ENCODE measurements at regions not wholly inside any gene's neighbourhood (a gene's known extent, or its start where the extent isn't known, plus 50 kb on each side); places are given as distances from the start of the nearest gene placed in this dataset.

GRCh38 chr13:70714993-70715392 lies 606.7 kb upstream of the KLHL1 start:
- CTCF ChIA-PET, result no interaction called here

GRCh38 chr13:70708775-70709174 lies 600.5 kb upstream of the KLHL1 start:
- H3K4me3 Mint-ChIP-seq (ENCODE audit: unreplicated experiment), result no peak overlapping the region
- H3K27ac Mint-ChIP-seq (ENCODE audit: low read depth, unreplicated experiment), result no peak overlapping the region
- no peaks in the 10 kb centered on the region for H3K36me3 Mint-ChIP-seq (ENCODE audit: insufficient read depth, unreplicated experiment)
- no peak for TF ChIP-seq CTCF (IDR thresholded peaks at IDR 0.05; ENCODE audit: unreplicated experiment)
- peaks cover 52% of the 10 kb centered on the region for H3K27me3 Mint-ChIP-seq (ENCODE audit: insufficient read depth, unreplicated experiment)
- intact Hi-C loops (cut with micrococcal nuclease), result no loop called here
- no peaks in the 10 kb centered on the region for H3K9me3 Mint-ChIP-seq (ENCODE audit: unreplicated experiment)
- no TSS peak for BruUV-seq (replicated peaks)
- POLR2A ChIA-PET, result no interaction called here
- DNase-seq (ENCODE audit: unreplicated experiment), result no peak
- no peaks in the 10 kb centered on the region for H3K4me1 Mint-ChIP-seq (ENCODE audit: insufficient read depth, unreplicated experiment)
- CTCF ChIA-PET, result no interaction called here

More at GRCh38 chr13:70714993-70715392, 606.7 kb upstream of the KLHL1 start:
- Mint-ChIP-seq H3K36me3 (ENCODE audit: insufficient read depth, unreplicated experiment) (no peaks in the 10 kb centered on the region), H3K27ac (ENCODE audit: low read depth, unreplicated experiment) (no peak overlapping the region), H3K27me3 (ENCODE audit: insufficient read depth, unreplicated experiment) (peaks cover 64% of the 10 kb centered on the region), H3K4me3 (ENCODE audit: unreplicated experiment) (no peak overlapping the region), H3K9me3 (ENCODE audit: unreplicated experiment) (no peaks in the 10 kb centered on the region), H3K4me1 (ENCODE audit: insufficient read depth, unreplicated experiment) (no peaks in the 10 kb centered on the region)
- no peak for DNase-seq (ENCODE audit: unreplicated experiment)
- POLR2A ChIA-PET, result no interaction called here
- TF ChIP-seq CTCF (IDR thresholded peaks at IDR 0.05; ENCODE audit: unreplicated experiment), result no peak
- BruUV-seq (replicated peaks), result no TSS peak
- intact Hi-C loops (cut with micrococcal nuclease), result no loop called here

GRCh38 chr13:70703755-70704154 lies 595.5 kb upstream of the KLHL1 start:
- TF ChIP-seq CTCF (IDR thresholded peaks at IDR 0.05; ENCODE audit: unreplicated experiment), result no peak
- H3K27ac Mint-ChIP-seq (ENCODE audit: low read depth, unreplicated experiment), result no peak overlapping the region
- no TSS peak for BruUV-seq (replicated peaks)
- H3K4me3 Mint-ChIP-seq (ENCODE audit: unreplicated experiment), result no peak overlapping the region
- intact Hi-C loops (cut with micrococcal nuclease), result no loop called here
- no peaks in the 10 kb centered on the region for H3K4me1 Mint-ChIP-seq (ENCODE audit: insufficient read depth, unreplicated experiment)
- ChIA-PET POLR2A (no interaction called here), CTCF (no interaction called here)
- no peaks in the 10 kb centered on the region for H3K9me3 Mint-ChIP-seq (ENCODE audit: unreplicated experiment)
- no peaks in the 10 kb centered on the region for H3K36me3 Mint-ChIP-seq (ENCODE audit: insufficient read depth, unreplicated experiment)
- DNase-seq (ENCODE audit: unreplicated experiment), result no peak
- H3K27me3 Mint-ChIP-seq (ENCODE audit: insufficient read depth, unreplicated experiment), result peaks cover 66% of the 10 kb centered on the region

- Mint-ChIP-seq H3K27me3 (ENCODE audit: insufficient read depth, unreplicated experiment) (peaks cover 34% of the 10 kb centered on the region), H3K9me3 (ENCODE audit: unreplicated experiment) (no peaks in the 10 kb centered on the region), H3K27ac (ENCODE audit: low read depth, unreplicated experiment) (no peak overlapping the region), H3K36me3 (ENCODE audit: insufficient read depth, unreplicated experiment) (no peaks in the 10 kb centered on the region), H3K4me1 (ENCODE audit: insufficient read depth, unreplicated experiment) (no peaks in the 10 kb centered on the region), H3K4me3 (ENCODE audit: unreplicated experiment) (no peak overlapping the region)
- no peak for DNase-seq (ENCODE audit: unreplicated experiment)
- ChIA-PET CTCF (no interaction called here), POLR2A (no interaction called here)
- intact Hi-C loops (cut with micrococcal nuclease), result no loop called here
- BruUV-seq (replicated peaks), result no TSS peak
- no peak for TF ChIP-seq CTCF (IDR thresholded peaks at IDR 0.05; ENCODE audit: unreplicated experiment)
Observed at GRCh38 chr13:70694996-70695715, 586.9 kb upstream of the KLHL1 start.

Data from MCF 10A (cell line).